ENCODE measurements at regions not wholly inside any gene's neighbourhood (a gene's known extent, or its start where the extent isn't known, plus 50 kb on each side); places are given as distances from the start of the nearest gene placed in this dataset.
"Not testable (repeated sequence)": the region's sequence is repeated elsewhere in the genome, so short reads cannot be mapped to it uniquely, and the experiment has no call there.

DNA sequence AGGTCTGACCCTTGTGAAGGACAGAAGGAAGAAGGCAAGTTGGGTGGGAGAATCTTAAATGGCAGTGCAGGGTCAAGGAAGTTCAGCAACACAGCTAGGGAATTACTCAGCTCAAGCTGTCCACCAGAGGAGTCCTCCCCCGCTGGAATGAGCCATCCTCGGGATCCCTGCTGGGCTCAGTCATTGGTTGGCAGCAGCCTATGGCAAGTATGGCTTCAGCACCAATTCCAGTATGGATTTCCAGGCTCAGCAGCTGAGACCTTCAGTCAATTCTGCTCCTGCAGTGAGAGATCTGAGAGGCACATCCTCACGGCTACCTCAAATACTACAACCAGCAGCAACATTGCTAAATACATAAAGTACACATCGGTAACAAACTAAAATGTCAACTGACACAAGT is 280.6 kb upstream of the PIK3R1 start:
- no peaks in the 10 kb centered on the region for H3K36me3 ChIP-seq
- H3K9me3 ChIP-seq, result no peaks in the 10 kb centered on the region
- intact Hi-C loops (cut with DNase I), result no loop called here
- no peaks in the 10 kb centered on the region for H3K4me1 ChIP-seq
- no peak overlapping the region for H3K4me3 ChIP-seq
- H3K27ac ChIP-seq, result no peak overlapping the region
- no peaks in the 10 kb centered on the region for H3K27me3 ChIP-seq
- TF ChIP-seq, protein P1, sequence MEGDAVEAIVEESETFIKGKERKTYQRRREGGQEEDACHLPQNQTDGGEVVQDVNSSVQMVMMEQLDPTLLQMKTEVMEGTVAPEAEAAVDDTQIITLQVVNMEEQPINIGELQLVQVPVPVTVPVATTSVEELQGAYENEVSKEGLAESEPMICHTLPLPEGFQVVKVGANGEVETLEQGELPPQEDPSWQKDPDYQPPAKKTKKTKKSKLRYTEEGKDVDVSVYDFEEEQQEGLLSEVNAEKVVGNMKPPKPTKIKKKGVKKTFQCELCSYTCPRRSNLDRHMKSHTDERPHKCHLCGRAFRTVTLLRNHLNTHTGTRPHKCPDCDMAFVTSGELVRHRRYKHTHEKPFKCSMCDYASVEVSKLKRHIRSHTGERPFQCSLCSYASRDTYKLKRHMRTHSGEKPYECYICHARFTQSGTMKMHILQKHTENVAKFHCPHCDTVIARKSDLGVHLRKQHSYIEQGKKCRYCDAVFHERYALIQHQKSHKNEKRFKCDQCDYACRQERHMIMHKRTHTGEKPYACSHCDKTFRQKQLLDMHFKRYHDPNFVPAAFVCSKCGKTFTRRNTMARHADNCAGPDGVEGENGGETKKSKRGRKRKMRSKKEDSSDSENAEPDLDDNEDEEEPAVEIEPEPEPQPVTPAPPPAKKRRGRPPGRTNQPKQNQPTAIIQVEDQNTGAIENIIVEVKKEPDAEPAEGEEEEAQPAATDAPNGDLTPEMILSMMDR (IDR thresholded peaks at IDR 0.05), result no peak
- no peak overlapping the region for H3K9ac ChIP-seq (ENCODE audit: low read depth in 2 of 2, low read length in 2 of 2)
- no peak for DNase-seq

DNA sequence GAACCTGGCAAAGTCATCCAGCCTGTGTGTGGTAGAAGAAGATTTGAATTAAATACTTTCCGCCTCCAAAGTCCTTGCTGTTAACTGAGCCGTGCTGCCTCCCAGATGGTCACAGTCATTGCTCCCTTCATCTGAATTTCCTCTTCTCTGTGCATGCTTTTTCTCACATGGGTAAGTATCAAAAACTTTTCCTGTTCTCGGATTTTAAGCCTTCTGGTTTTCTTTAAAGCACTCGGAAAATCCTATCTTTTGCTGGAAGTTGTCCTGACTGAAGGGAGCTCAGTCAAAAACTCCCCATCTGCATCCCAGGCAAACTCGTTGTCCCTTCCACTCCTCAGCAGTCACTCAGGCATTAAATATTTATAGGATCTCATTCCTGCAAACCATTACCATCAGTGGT is 290.0 kb upstream of the PIK3R1 start:
- Histone ChIP-seq H3K27ac (no peak overlapping the region), H3K9ac (ENCODE audit: low read depth in 2 of 2, low read length in 2 of 2) (no peak overlapping the region), H3K27me3 (no peaks in the 10 kb centered on the region), H3K9me3 (no peaks in the 10 kb centered on the region), H3K36me3 (no peaks in the 10 kb centered on the region), H3K4me3 (no peak overlapping the region), H3K4me1 (no peaks in the 10 kb centered on the region)
- TF ChIP-seq, protein P1 (IDR thresholded peaks at IDR 0.05), result no peak
- DNase-seq, result no peak
- intact Hi-C loops (cut with DNase I), result no loop called here

DNA sequence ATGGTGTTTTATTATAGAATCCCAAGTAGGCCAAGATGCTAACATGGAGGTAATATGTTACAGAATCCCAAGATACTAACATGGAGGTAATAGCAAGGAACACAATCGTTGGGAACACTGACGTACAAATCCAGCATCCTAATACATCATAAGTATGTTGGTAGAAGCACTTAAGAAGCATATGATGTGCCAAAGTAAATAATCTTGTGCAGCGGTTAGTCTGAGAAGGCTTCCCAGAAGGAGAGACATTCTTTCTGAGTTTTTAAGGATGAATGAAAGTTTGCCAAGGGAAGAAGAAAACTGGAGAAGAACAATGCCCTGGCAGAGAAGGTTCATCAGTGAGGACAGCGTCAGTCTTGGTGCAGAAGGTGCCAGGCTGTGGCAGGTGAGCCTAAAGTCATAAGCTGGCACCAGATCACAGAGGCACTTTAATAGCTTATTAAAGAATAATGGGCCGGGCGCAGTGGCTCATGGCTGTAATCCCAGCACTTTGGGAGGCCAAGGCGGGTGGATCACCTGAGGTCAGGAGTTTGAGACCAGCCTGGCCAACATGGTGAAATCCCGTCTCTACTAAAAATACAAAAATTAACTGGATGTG is 294.5 kb upstream of the PIK3R1 start:
- DNase-seq, result no peak
- Histone ChIP-seq H3K9ac (ENCODE audit: low read depth in 2 of 2, low read length in 2 of 2) (no peak overlapping the region), H3K36me3 (no peaks in the 10 kb centered on the region), H3K9me3 (no peaks in the 10 kb centered on the region), H3K27me3 (no peaks in the 10 kb centered on the region), H3K27ac (no peak overlapping the region), H3K4me1 (no peaks in the 10 kb centered on the region), H3K4me3 (no peak overlapping the region)
- TF ChIP-seq, protein P1 (IDR thresholded peaks at IDR 0.05), result no peak
- intact Hi-C loops (cut with DNase I), result no loop called here

DNA sequence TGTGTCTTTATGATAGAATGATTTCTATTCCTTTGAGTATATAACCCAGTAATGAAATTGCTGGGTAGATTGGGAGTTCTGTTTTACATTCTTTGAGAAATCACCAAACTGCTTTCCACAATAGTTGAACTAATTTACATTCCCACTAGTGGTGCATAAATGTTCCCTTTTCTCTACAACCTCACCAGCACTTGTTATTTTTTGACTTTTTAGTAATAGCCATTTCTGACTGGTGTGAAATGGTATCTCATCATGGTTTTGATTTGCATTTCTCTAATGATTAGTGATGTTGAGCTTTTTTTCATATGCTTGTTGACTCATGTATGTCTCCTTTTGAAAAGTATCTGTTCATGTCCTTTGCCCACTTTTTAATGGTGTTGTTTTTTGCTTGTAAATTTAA is 296.0 kb upstream of the PIK3R1 start:
- H3K4me3 ChIP-seq; H3K9ac ChIP-seq (ENCODE audit: low read depth in 2 of 2, low read length in 2 of 2); H3K36me3 ChIP-seq; H3K27ac ChIP-seq; H3K27me3 ChIP-seq; DNase-seq; H3K9me3 ChIP-seq; intact Hi-C loops (cut with DNase I); H3K4me1 ChIP-seq: not testable (repeated sequence)

DNA sequence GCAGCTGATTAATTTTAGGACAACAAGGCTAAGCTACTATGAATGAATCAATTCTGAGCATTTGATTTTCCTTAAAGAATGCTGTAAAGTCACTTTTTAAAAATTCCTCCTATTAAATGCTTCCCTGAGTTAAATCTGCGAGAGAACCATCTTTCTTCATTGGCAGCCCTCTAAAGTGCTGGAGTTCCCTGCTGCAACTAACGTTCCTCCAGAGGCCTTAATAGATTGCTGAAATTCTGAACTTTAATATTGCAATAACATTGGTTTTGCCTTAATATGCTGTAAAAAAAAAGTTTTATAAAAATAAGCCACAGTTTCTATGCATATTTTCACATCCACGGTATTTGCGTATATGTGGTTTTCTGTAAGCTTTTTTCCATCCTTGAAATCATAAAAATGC is 298.0 kb upstream of the PIK3R1 start:
- Histone ChIP-seq H3K27me3 (no peaks in the 10 kb centered on the region), H3K36me3 (no peaks in the 10 kb centered on the region), H3K9ac (ENCODE audit: low read depth in 2 of 2, low read length in 2 of 2) (no peak overlapping the region)

DNA sequence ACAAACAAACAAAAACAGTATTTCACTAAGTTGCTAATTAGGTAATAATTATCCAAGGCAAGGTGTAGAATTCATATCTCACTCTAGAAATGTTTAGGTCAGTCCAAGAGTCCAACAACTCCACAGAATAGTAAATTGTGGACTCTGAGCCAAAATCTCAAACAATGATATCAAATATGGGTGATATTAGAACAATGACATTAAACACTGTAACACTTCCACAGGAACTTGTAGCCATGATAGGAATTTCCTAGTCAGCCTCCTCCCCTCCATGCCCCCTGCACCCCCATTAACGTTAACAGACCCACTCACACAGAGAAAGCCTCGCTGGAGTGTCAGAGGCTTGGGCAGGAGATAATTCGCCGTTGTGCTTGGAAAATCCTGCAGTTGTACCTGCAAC is 305.0 kb upstream of the PIK3R1 start:
- Histone ChIP-seq H3K4me3 (no peak overlapping the region), H3K9ac (ENCODE audit: low read depth in 2 of 2, low read length in 2 of 2) (no peak overlapping the region), H3K36me3 (no peaks in the 10 kb centered on the region), H3K9me3 (no peaks in the 10 kb centered on the region), H3K27ac (no peak overlapping the region), H3K27me3 (no peaks in the 10 kb centered on the region), H3K4me1 (no peaks in the 10 kb centered on the region)
- DNase-seq, result no peak
- intact Hi-C loops (cut with DNase I), result no loop called here
- TF ChIP-seq, protein P1 (IDR thresholded peaks at IDR 0.05), result no peak

More for the DNA sequence above, 298.0 kb upstream of the PIK3R1 start:
- intact Hi-C loops (cut with DNase I), result no loop called here
- Histone ChIP-seq H3K9me3 (no peaks in the 10 kb centered on the region), H3K4me3 (no peak overlapping the region), H3K4me1 (no peaks in the 10 kb centered on the region), H3K27ac (no peak overlapping the region)
- DNase-seq, result no peak
- TF ChIP-seq, protein P1 (IDR thresholded peaks at IDR 0.05), result no peak
